Fibroblast of lung (primary cell): ENCODE measurements at regions not wholly inside any gene's neighbourhood (a gene's known extent, or its start where the extent isn't known, plus 50 kb on each side); places are given as distances from the start of the nearest gene placed in this dataset.

Source experiments
- DNase-seq, 2 donors: peaks; one replicate each; pipeline versions ENCODE4 v3.0.0 to v3.0.0-alpha.2; 2010; ENCODE audit warnings: low read depth in 2 of 2
- H2AFZ ChIP-seq: 2 replicates; pipeline ENCODE4 v1.5.1; 2012; ENCODE audit warnings: low read length, control low read depth, inconsistent platforms
- H3K27ac ChIP-seq: 2 replicates; pipeline ENCODE4 v1.5.1; 2011; ENCODE audit warnings: low read length, control low read depth; ENCODE audit not compliant: insufficient read depth
- H3K27me3 ChIP-seq: 2 replicates; pipeline ENCODE4 v1.5.1; 2011; ENCODE audit warnings: mild to moderate bottlenecking, low read length; ENCODE audit not compliant: control insufficient read depth, insufficient read depth
- H3K36me3 ChIP-seq: 2 replicates; pipeline ENCODE4 v1.5.1; 2011; ENCODE audit warnings: low read length; ENCODE audit not compliant: control insufficient read depth, insufficient read depth
- H3K4me1 ChIP-seq: 2 replicates; pipeline ENCODE4 v1.5.1; 2011; ENCODE audit warnings: low read length; ENCODE audit not compliant: control insufficient read depth, insufficient read depth; ENCODE audit errors: extremely low read depth
- H3K4me2 ChIP-seq: 2 replicates; pipeline ENCODE4 v1.5.1; 2011; ENCODE audit warnings: low read length, control low read depth; ENCODE audit not compliant: insufficient read depth; ENCODE audit errors: extremely low read depth
- H3K4me3 ChIP-seq, 4 experiments: fragments of 200-600 bp in 1 of 4; sonication (generic) in 1 of 4; replicated peaks in 1 of 4; 2 replicates each; pipeline ENCODE4 v1.5.1; 2011 to 2016; ENCODE audit warnings: low read length in 4 of 4, low read depth in 3 of 4, mild to moderate bottlenecking in 3 of 4, control low read depth in 2 of 4, inconsistent platforms in 1 of 4, mixed read lengths in 1 of 4; ENCODE audit not compliant: insufficient read depth in 1 of 4; ENCODE audit errors: control extremely low read depth in 1 of 4
- H3K79me2 ChIP-seq: 2 replicates; pipeline ENCODE4 v1.5.1; 2012; ENCODE audit warnings: mild to moderate bottlenecking, low read length, inconsistent platforms; ENCODE audit not compliant: control insufficient read depth, insufficient read depth
- H3K9ac ChIP-seq: 2 replicates; pipeline ENCODE4 v1.5.1; 2011; ENCODE audit warnings: mild to moderate bottlenecking, low read length, control low read depth; ENCODE audit not compliant: insufficient read depth
- H3K9me3 ChIP-seq: 2 replicates; pipeline ENCODE4 v1.5.1; 2012; ENCODE audit warnings: low read depth, low read length; ENCODE audit not compliant: control insufficient read depth, insufficient read depth
- H4K20me1 ChIP-seq: 2 replicates; pipeline ENCODE4 v1.5.1; 2011; ENCODE audit warnings: low read length; ENCODE audit not compliant: control insufficient read depth, insufficient read depth; ENCODE audit errors: extremely low read depth
- CTCF ChIP-seq, 2 donors: IDR thresholded peaks in 1 of 2; conservative IDR thresholded peaks in 1 of 2; 1 replicate in 1 of 2; 2 replicates in 1 of 2; pipeline ENCODE4 v1.5.1; 2011 to 2012; ENCODE audit warnings: low read length in 2 of 2, control low read depth in 1 of 2, inconsistent platforms in 1 of 2, low read depth in 1 of 2, mild to moderate bottlenecking in 1 of 2
- EZH2 ChIP-seq: IDR thresholded peaks from 2 replicates; pipeline ENCODE4 v1.5.1; 2012; ENCODE audit warnings: low read length, control low read depth, mild to moderate bottlenecking; ENCODE audit errors: missing control alignments

GRCh38 chr9:14978022-14979000, 68.1 kb upstream of the FREM1 start:
- no peaks in the 10 kb centered on the region for H3K36me3 ChIP-seq
- no peaks in the 10 kb centered on the region for H4K20me1 ChIP-seq
- no peak overlapping the region for H3K4me2 ChIP-seq
- no peak overlapping the region for H3K27ac ChIP-seq
- H3K9ac ChIP-seq, result no peak overlapping the region
- no peaks in the 10 kb centered on the region for H3K9me3 ChIP-seq
- no peak overlapping the region for H2AFZ ChIP-seq
- TF ChIP-seq CTCF (conservative IDR thresholded peaks at IDR 0.05 in 1 of 2, IDR thresholded peaks at IDR 0.05 in 1 of 2; ENCODE audit: low read depth in 1 of 2, low read length in 2 of 2), result no peak
- TF ChIP-seq EZH2, result no peak
- no peaks in the 10 kb centered on the region for H3K79me2 ChIP-seq
- H3K4me1 ChIP-seq, result no peaks in the 10 kb centered on the region
- H3K4me3 ChIP-seq, result no peak overlapping the region
- H3K27me3 ChIP-seq, result no peaks in the 10 kb centered on the region
- DNase-seq, result no peak

DNA sequence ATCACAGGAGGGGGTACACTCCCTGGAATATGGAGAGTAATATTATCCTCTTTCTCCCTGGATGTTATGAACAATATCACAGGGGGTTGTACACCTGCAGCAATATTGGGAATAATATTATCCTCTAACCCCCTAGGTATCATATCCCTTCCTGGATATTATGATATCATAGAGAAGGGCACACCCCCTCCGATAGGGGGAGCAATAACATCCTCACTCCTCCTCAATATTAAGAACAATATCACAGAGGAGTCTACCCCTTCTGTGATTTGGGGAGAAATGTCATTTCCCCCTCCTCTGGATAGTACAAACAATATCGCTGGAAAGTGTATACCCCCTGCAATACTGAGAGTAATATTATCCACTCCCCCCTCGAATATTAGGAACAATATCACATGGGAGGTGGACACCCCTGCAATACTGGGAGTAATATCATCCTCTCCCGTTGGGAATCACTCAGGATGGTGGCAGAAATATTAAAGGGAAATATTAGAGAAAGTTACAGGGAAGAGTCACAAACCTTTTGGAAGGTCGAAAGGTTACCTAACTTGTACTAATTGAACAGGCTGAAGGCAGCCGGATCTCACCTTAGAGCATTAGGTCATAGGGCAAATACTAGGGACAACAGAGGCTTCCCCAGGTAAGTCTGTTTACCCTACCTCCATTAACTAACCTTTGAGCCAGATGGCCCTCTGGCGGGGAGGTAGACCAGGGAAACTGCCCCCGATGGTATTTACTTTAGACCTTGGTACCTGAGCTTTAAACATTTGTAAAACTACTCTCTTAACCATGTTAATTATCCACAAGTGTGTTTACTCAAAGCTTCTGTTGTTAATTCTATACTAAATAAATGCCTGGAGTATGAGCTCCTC, 57.5 kb upstream of the FREM1 start:
- Histone ChIP-seq H3K4me3 (no peak overlapping the region), H4K20me1 (no peaks in the 10 kb centered on the region), H2AFZ (no peak overlapping the region), H3K4me2 (no peak overlapping the region), H3K36me3 (no peaks in the 10 kb centered on the region), H3K9ac (no peak overlapping the region), H3K79me2 (no peaks in the 10 kb centered on the region), H3K9me3 (no peaks in the 10 kb centered on the region), H3K27me3 (no peaks in the 10 kb centered on the region), H3K4me1 (no peaks in the 10 kb centered on the region), H3K27ac (no peak overlapping the region)
- no peak for TF ChIP-seq CTCF (conservative IDR thresholded peaks at IDR 0.05 in 1 of 2, IDR thresholded peaks at IDR 0.05 in 1 of 2; ENCODE audit: low read depth in 1 of 2, low read length in 2 of 2)
- DNase-seq, result no peak

- Histone ChIP-seq H3K4me1 (no peaks in the 10 kb centered on the region), H4K20me1 (no peaks in the 10 kb centered on the region), H3K9ac (no peak overlapping the region), H2AFZ (no peak overlapping the region), H3K36me3 (no peaks in the 10 kb centered on the region), H3K9me3 (no peaks in the 10 kb centered on the region), H3K79me2 (no peaks in the 10 kb centered on the region), H3K27me3 (no peaks in the 10 kb centered on the region), H3K4me3 (no peak overlapping the region), H3K4me2 (no peak overlapping the region), H3K27ac (no peak overlapping the region)
- TF ChIP-seq CTCF (conservative IDR thresholded peaks at IDR 0.05 in 1 of 2, IDR thresholded peaks at IDR 0.05 in 1 of 2; ENCODE audit: low read depth in 1 of 2, low read length in 2 of 2) (no peak), EZH2 (no peak)
- no peak for DNase-seq
These were observed 52.1 kb upstream of the FREM1 start for GRCh38 chr9:14962193-14962882.
